Neural cell (in vitro differentiated cells): ENCODE measurements at regions not wholly inside any gene's neighbourhood (a gene's known extent, or its start where the extent isn't known, plus 50 kb on each side); places are given as distances from the start of the nearest gene placed in this dataset.

ENCODE experiments used
- H2AFZ ChIP-seq: fragments of 200-600, 300-800 bp; sonication (generic), shearing (Covaris generic); 2 replicates; pipeline ENCODE4 v1.6.0; 2014; ENCODE audit warnings: low read depth, mild to moderate bottlenecking, antibody characterized with exemption, low read length, moderate library complexity
- H3F3A ChIP-seq: fragments of 200-600 bp; shearing (Covaris generic); 2 replicates; pipeline ENCODE4 v1.6.1; 2016; ENCODE audit warnings: mild to moderate bottlenecking, moderate library complexity, mixed read lengths, antibody characterized with exemption, low read length; ENCODE audit not compliant: insufficient read depth, poor library complexity, severe bottlenecking
- H3K27ac ChIP-seq: fragments of 200-600, 300-800 bp; sonication (generic), shearing (Covaris generic); 2 replicates; pipeline ENCODE4 v1.5.1; 2014; ENCODE audit warnings: mild to moderate bottlenecking, low read length, moderate library complexity
- H3K27me3 ChIP-seq: fragments of 300-800, 200-600 bp; sonication (generic), shearing (Covaris generic); 2 replicates; pipeline ENCODE4 v1.6.0; 2014; ENCODE audit warnings: mild to moderate bottlenecking, low read depth, low read length, moderate library complexity; ENCODE audit not compliant: insufficient read depth
- H3K36me3 ChIP-seq: fragments of 300-800, 200-600 bp; sonication (generic), shearing (Covaris generic); 2 replicates; pipeline ENCODE4 v1.5.1; 2014; ENCODE audit warnings: mild to moderate bottlenecking, antibody characterized with exemption, low read length, moderate library complexity; ENCODE audit not compliant: insufficient read depth
- H3K4me2 ChIP-seq: fragments of 300-800, 200-600 bp; sonication (generic), shearing (Covaris generic); 2 replicates; pipeline ENCODE4 v1.6.0; 2014; ENCODE audit warnings: mild to moderate bottlenecking, low read length
- H3K4me3 ChIP-seq: fragments of 300-800, 200-600 bp; sonication (generic), shearing (Covaris generic); 2 replicates; pipeline ENCODE4 v1.5.1; 2014; ENCODE audit warnings: mild to moderate bottlenecking, low read length, moderate library complexity
- H3K79me2 ChIP-seq: fragments of 200-600 bp; shearing (Covaris generic); replicated peaks from 2 replicates; pipeline ENCODE4 v1.6.0; 2014; ENCODE audit warnings: mild to moderate bottlenecking, low read length, moderate library complexity; ENCODE audit not compliant: insufficient read depth
- H3K9ac ChIP-seq: fragments of 300-800, 200-600 bp; sonication (generic), shearing (Covaris generic); 2 replicates; pipeline ENCODE4 v1.6.1; 2016; ENCODE audit warnings: mild to moderate bottlenecking, low read length, mixed read lengths
- H3K9me2 ChIP-seq: fragments of 200-600 bp; shearing (Covaris generic); 2 replicates; pipeline ENCODE4 v1.6.1; 2016; ENCODE audit warnings: mild to moderate bottlenecking, low read length, mixed read lengths; ENCODE audit not compliant: insufficient read depth
- H3K9me3 ChIP-seq: fragments of 200-600, 300-800 bp; sonication (generic), shearing (Covaris generic); 2 replicates; pipeline ENCODE4 v1.6.1; 2016; ENCODE audit warnings: mild to moderate bottlenecking, mixed run types, low read length, moderate library complexity, mixed read lengths
- H4K20me1 ChIP-seq: fragments of 200-600 bp; shearing (Covaris generic); 2 replicates; pipeline ENCODE4 v1.6.1; 2016; ENCODE audit warnings: mild to moderate bottlenecking, mixed run types; ENCODE audit not compliant: insufficient read depth
- EP300 ChIP-seq: fragments of 450-650 bp; conservative IDR thresholded peaks from 2 replicates; pipeline ENCODE4 v1.6.1; 2014; ENCODE audit warnings: antibody characterized with exemption, mild to moderate bottlenecking, moderate library complexity; ENCODE audit not compliant: poor library complexity, severe bottlenecking
- EZH2 ChIP-seq: fragments of 200-600, 300-800 bp; shearing (Covaris generic), sonication (generic); IDR thresholded peaks from 2 replicates; pipeline ENCODE4 v1.6.1; 2014; ENCODE audit warnings: antibody characterized with exemption, low read length, borderline replicate concordance, mild to moderate bottlenecking; ENCODE audit not compliant: insufficient read depth, poor library complexity, severe bottlenecking
- MXI1 ChIP-seq: fragments of 450-650 bp; conservative IDR thresholded peaks from 2 replicates; pipeline ENCODE4 v1.6.1; 2014; ENCODE audit warnings: antibody characterized with exemption, mild to moderate bottlenecking; ENCODE audit not compliant: poor library complexity, severe bottlenecking
- POLR2AphosphoS5 ChIP-seq: IDR thresholded peaks from 2 replicates; pipeline ENCODE4 v1.6.1; 2012
- RAD21 ChIP-seq: fragments of 450-650 bp; conservative IDR thresholded peaks from 2 replicates; pipeline ENCODE4 v1.6.1; 2014; ENCODE audit warnings: antibody characterized with exemption, mild to moderate bottlenecking, moderate library complexity
- SMC3 ChIP-seq: fragments of 450-650 bp; conservative IDR thresholded peaks from 2 replicates; pipeline ENCODE4 v1.6.1; 2014; ENCODE audit warnings: antibody characterized with exemption, mild to moderate bottlenecking, moderate library complexity; ENCODE audit not compliant: poor library complexity
- TAF1 ChIP-seq: IDR thresholded peaks from 2 replicates; pipeline ENCODE4 v1.6.1; 2012; ENCODE audit warnings: low read depth
- TF ChIP-seq, protein P1 (sequence below): fragments of 450-650 bp; IDR thresholded peaks from 2 replicates; pipeline ENCODE4 v1.5.1; 2014; ENCODE audit warnings: antibody characterized with exemption, mild to moderate bottlenecking, moderate library complexity; ENCODE audit not compliant: poor library complexity, severe bottlenecking
- TF ChIP-seq, protein P2 (sequence below): IDR thresholded peaks from 2 replicates; pipeline ENCODE4 v1.6.1; 2012; ENCODE audit warnings: borderline replicate concordance

DNA sequence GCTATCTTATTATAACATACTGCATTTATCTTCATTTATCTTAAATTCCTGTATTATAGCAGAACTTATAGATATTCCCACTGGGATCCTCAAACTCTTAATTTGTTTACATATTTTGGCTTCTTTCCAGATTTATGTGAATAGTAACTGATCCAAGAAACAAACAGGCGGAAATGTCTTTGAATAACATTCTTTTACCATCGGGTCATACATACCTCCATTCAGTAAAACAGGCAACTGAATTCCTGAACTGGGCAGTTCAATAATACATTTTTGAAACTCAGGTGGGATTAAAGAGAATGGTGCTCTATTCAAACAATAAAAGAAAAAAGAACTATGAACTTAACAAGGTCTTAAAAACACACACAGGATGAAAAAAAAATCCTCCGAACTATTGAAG, 337.4 kb downstream of the CRPPA start:
- Histone ChIP-seq H3F3A (no peaks in the 10 kb centered on the region), H3K36me3 (no peaks in the 10 kb centered on the region), H3K9ac (no peak overlapping the region), H4K20me1 (no peaks in the 10 kb centered on the region), H3K27ac (no peak overlapping the region), H3K9me3 (no peaks in the 10 kb centered on the region), H3K79me2 (no peaks in the 10 kb centered on the region), H2AFZ (no peak overlapping the region), H3K4me3 (no peak overlapping the region), H3K9me2 (no peaks in the 10 kb centered on the region), H3K27me3 (no peaks in the 10 kb centered on the region), H3K4me2 (no peak overlapping the region)
- TF ChIP-seq POLR2AphosphoS5 (no peak), RAD21 (no peak), SMC3 (no peak), TAF1 (no peak), EP300 (no peak), MXI1 (no peak), EZH2 (no peak)
- TF ChIP-seq, protein P1, sequence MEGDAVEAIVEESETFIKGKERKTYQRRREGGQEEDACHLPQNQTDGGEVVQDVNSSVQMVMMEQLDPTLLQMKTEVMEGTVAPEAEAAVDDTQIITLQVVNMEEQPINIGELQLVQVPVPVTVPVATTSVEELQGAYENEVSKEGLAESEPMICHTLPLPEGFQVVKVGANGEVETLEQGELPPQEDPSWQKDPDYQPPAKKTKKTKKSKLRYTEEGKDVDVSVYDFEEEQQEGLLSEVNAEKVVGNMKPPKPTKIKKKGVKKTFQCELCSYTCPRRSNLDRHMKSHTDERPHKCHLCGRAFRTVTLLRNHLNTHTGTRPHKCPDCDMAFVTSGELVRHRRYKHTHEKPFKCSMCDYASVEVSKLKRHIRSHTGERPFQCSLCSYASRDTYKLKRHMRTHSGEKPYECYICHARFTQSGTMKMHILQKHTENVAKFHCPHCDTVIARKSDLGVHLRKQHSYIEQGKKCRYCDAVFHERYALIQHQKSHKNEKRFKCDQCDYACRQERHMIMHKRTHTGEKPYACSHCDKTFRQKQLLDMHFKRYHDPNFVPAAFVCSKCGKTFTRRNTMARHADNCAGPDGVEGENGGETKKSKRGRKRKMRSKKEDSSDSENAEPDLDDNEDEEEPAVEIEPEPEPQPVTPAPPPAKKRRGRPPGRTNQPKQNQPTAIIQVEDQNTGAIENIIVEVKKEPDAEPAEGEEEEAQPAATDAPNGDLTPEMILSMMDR = no peak
- TF ChIP-seq, protein P2, sequence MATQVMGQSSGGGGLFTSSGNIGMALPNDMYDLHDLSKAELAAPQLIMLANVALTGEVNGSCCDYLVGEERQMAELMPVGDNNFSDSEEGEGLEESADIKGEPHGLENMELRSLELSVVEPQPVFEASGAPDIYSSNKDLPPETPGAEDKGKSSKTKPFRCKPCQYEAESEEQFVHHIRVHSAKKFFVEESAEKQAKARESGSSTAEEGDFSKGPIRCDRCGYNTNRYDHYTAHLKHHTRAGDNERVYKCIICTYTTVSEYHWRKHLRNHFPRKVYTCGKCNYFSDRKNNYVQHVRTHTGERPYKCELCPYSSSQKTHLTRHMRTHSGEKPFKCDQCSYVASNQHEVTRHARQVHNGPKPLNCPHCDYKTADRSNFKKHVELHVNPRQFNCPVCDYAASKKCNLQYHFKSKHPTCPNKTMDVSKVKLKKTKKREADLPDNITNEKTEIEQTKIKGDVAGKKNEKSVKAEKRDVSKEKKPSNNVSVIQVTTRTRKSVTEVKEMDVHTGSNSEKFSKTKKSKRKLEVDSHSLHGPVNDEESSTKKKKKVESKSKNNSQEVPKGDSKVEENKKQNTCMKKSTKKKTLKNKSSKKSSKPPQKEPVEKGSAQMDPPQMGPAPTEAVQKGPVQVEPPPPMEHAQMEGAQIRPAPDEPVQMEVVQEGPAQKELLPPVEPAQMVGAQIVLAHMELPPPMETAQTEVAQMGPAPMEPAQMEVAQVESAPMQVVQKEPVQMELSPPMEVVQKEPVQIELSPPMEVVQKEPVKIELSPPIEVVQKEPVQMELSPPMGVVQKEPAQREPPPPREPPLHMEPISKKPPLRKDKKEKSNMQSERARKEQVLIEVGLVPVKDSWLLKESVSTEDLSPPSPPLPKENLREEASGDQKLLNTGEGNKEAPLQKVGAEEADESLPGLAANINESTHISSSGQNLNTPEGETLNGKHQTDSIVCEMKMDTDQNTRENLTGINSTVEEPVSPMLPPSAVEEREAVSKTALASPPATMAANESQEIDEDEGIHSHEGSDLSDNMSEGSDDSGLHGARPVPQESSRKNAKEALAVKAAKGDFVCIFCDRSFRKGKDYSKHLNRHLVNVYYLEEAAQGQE = no peak

DNA sequence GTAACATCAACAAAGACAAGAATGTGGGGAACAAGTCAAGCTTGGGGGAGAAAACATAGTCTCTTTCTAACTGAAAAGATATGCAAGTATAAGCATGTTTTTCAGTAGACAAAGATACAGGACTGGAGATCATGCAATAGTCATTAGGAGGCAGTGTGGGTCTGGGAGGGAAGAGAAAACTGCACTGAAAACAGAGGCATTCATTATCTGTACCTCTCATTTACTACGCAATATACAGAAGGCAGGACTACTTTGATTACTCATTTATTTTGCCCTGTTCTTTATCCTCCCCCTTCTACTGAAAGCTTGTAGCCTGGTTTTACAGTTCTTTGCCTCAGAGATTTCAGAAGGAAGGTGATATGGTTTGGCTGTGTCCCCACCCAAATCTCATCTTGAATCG, 341.2 kb downstream of the CRPPA start:
- H3K79me2 ChIP-seq = no peaks in the 10 kb centered on the region
- H3K36me3 ChIP-seq = no peaks in the 10 kb centered on the region
- TF ChIP-seq EP300 = no peak
- TF ChIP-seq EZH2 = no peak
- no peak for TF ChIP-seq SMC3
- TF ChIP-seq, protein P2 = no peak
- no peak for TF ChIP-seq RAD21
- TF ChIP-seq POLR2AphosphoS5 = no peak
- no peak for TF ChIP-seq TAF1
- TF ChIP-seq MXI1 = no peak
- TF ChIP-seq, protein P1 = no peak
- no peaks in the 10 kb centered on the region for H4K20me1 ChIP-seq
- H3K4me3 ChIP-seq = no peak overlapping the region
- H3K9me2 ChIP-seq = no peaks in the 10 kb centered on the region
- no peak overlapping the region for H3K27ac ChIP-seq
- H3K27me3 ChIP-seq = no peaks in the 10 kb centered on the region
- no peaks in the 10 kb centered on the region for H3F3A ChIP-seq
- no peak overlapping the region for H2AFZ ChIP-seq
- H3K9ac ChIP-seq = no peak overlapping the region
- H3K4me2 ChIP-seq = no peak overlapping the region
- H3K9me3 ChIP-seq = no peaks in the 10 kb centered on the region
